ENCODE measurements at regions not wholly inside any gene's neighbourhood (a gene's known extent, or its start where the extent isn't known, plus 50 kb on each side); places are given as distances from the start of the nearest gene placed in this dataset.

DNA sequence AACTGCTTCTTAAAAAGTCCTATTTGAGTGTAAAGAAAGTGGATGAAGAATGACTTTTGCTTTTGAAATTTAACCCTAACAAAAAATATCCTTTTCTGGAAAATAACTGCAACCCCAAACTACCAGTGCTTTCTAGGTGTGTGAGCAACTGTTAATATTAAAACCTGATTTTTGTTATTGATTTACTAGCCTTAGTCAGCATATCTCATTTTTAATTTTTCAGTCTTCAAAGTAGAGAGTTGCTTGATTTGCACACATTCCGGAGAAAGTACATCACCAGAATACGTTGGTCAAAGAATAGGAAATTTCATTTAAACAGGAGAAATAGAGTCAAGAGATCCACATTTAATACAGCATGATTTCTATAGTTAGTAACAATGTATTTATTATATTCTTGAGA is 141.8 kb upstream of the ADAMTS5 start:
- TF ChIP-seq, protein P1, sequence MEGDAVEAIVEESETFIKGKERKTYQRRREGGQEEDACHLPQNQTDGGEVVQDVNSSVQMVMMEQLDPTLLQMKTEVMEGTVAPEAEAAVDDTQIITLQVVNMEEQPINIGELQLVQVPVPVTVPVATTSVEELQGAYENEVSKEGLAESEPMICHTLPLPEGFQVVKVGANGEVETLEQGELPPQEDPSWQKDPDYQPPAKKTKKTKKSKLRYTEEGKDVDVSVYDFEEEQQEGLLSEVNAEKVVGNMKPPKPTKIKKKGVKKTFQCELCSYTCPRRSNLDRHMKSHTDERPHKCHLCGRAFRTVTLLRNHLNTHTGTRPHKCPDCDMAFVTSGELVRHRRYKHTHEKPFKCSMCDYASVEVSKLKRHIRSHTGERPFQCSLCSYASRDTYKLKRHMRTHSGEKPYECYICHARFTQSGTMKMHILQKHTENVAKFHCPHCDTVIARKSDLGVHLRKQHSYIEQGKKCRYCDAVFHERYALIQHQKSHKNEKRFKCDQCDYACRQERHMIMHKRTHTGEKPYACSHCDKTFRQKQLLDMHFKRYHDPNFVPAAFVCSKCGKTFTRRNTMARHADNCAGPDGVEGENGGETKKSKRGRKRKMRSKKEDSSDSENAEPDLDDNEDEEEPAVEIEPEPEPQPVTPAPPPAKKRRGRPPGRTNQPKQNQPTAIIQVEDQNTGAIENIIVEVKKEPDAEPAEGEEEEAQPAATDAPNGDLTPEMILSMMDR (IDR thresholded peaks at IDR 0.05): no peak
- TF ChIP-seq POLR2A (IDR thresholded peaks at IDR 0.05): no peak
- TF ChIP-seq POLR2AphosphoS5 (IDR thresholded peaks at IDR 0.05): no peak
